GM21423 (cell line): ENCODE measurements at regions not wholly inside any gene's neighbourhood (a gene's known extent, or its start where the extent isn't known, plus 50 kb on each side); places are given as distances from the start of the nearest gene placed in this dataset.

Experiments used
- ATAC-seq: cut with Tn5 transposase; IDR thresholded peaks from one replicate; pipeline ENCODE4 v1.9.1; 2021; ENCODE audit warnings: mild to moderate bottlenecking, moderate library complexity; ENCODE audit not compliant: unreplicated experiment

DNA sequence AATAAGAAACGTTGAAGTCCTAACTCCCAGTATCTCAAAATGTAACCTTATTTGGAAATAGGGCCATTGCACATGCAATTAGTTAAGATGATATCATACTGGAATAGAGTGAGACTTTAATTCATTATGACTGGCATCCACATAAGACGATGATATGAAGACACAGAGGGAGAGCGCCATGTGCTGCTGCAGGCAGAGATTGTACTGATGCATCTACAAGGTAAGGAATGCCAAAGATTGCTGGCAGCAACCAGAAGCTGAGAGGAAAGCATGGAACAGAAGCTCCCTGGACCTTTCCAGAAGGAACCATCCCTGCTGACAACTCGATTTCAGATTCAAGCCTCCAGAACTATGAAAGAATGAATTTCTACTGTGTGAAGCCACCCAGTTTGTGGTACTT lies 697.0 kb upstream of the INTU start:
- no peak for ATAC-seq

DNA sequence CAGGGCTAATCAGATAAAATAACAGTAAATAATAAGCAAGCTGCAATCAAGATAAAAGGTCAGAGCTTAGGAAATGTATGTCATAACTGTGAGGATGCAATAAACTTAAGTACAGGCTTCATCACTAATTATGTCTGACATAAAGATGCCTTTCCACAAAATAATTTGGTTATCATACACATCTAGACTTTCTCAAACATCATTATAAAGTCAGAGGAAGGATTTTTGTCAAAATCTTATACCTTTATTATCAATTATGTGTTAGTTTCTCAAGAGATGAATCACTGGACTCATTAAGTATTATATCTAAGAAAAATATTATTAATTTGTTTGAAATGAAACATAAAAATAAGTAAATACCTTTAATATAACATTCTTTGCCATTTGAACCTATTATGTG lies 695.4 kb upstream of the INTU start:
- no peak for ATAC-seq

DNA sequence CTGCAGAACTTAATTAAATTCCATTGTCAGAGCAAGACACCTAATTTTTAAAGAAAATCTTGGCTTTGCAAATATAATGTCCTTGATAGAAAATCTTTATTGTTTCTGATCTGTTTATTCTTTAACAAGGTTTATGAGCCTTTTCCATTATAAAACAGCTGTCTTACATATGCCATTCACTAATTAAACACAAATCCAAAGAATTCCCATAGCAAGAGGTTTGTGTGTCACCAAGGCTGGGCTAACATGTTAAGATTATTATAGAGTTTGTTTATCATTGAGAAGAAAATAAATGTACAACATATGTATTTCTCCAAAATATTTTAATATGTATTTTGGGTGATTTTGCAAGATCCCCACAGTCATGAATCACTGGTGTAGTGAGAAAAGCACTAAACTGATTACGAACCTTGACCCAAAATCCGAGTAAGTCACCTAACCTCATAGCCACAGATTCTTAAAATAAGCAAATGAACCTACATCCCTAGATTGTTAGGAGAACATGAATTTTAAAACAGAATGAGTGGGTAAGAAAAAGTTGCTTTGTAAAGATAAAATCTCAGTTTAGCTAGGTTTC lies 694.8 kb upstream of the INTU start:
- no peak for ATAC-seq

DNA sequence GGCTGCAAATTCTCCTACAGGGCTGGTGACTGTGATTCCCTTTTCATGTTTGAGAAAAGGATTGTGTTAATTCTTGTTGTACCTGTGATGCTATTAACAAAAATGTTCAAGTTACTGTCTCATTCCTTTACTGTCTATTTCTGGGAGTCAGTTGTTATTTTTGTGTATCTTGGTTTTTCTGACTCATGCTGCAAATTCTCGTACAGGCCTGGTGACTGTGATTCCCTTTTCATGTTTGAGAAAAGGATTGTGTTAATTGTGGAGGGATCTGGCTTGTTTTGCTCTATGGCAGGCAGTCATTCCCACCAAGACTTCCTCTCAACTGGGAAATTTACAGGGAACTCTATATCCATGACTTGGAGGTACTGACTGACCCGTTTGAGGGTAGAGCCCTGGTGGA lies 693.4 kb upstream of the INTU start:
- ATAC-seq: no peak

DNA sequence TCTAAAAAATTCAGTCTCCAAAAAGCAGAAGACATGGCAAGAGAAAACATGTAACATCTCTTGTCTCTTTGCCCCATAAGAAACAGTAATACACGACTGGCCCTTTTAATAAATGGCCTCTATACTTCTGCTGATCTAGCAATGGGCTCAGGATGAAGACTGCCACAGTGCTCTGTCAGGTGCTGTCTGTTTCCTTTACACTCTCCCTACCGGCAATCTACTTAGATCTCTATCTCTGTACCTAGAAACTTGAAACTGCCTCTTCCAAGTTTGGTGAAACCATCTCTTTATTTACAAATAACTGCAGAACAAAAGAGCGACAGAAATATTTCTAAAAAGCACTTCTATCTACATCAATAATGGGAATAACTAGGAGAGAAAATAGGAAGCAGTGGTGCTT lies 685.2 kb upstream of the INTU start:
- no peak for ATAC-seq

DNA sequence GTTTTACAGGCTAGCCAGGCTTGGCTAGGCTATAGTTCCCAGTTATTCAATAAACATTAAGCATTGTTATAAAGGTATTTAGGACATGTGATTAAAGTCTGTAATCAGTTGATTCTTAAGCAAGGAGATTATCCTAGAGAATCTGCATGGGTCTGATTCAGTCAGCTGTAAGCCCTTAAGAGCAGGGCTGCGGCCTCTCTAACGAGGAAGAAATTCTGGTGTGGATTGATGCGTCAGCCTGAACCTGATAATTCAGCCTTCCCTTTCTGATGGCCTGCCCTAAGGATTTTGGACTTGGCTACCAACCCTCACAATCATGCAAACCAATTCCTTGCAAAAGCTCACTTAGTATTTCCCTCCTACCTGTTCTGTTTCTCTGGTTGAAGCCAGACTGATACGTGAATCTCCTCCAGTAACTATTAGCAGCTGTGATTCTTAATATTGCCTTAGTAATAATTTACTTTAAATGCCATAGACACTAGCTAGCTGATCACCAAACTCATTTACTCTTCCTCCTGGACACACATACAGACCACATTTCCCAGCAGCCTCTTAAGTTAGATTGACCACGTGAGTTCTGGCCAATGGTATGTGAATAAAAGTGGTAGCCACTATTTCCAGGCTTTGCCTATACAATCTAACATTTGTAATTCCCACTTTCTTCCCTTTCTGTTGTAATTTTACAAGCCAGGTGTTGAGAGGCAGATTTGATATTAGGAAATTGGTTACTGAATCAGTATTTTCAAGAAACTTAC lies 678.0 kb upstream of the INTU start:
- ATAC-seq: no peak

DNA sequence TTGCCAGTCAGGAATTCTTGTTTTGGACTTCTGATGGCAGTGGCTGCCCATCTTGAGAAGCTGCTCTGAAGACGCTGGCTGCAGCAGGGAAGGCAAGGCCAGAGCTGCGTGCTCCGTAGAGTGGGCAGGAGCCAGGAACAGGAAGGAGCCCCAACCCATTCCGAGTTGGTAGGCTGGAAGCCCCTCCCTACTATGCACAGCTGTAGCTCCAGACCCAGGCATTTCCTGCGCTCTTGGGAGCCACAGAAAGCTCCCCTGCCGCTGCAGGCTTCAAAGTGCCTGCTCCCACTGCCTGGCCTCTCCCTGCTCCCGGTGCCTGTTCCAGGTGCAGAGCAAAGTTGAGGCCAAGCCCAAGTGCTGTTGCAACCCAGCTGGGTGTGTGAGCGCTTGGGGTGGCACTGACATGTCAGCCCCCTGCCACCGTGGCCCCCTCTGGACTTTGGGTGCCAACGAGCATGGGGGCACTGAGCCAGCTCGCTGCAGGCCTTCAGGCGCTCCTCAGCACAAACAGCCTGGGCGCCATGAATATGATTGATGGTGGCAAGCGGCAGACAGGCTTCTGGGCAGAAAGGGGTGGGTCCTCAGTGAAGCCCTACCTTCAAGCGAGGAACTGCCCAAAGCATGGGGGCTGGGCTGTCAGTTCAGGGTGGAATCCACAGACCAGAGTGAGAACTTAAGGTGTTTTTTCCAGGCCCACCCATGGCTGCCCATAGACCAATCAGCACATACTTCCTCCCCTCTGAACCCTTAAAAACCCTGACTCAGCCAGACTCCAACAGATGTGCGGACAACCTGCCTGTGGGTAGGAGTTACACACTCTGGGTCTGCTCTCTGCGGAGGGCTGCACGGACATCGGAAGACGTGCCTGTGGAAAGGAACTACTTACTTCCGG lies 677.2 kb upstream of the INTU start:
- no peak for ATAC-seq

DNA sequence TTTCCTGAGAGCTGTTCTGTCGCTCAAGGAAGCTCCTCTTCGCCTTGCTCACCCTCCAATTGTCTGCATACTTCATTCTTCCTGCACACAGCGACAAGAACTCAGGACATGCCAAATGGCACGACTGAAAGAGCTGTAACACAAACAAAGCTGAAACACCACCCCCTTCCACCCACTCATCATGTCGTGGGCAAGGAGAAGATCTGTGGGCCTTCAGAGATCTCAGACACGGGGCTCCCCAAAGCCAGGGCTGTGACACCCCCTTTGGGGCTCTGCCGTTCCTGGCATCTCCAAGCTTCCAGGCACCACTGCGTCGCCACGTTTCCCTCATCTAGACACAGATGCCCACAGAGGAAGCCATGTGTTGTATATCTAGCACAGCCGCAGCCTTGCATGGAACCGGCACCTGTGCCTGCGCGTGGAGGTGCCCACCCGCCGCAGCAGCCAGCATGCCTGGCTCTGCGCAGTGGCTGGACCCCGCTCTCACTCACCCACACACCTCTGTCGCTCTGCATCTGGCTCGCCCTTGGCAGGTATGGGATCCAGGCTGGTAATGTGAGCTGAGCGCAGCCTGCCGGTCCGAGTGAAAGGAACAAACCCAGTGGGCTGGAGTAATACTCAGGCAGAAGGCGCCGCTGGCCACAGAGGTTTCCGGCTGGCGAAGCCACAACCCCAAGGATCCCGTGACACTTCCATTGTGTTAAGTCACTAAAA lies 676.4 kb upstream of the INTU start:
- no peak for ATAC-seq

DNA sequence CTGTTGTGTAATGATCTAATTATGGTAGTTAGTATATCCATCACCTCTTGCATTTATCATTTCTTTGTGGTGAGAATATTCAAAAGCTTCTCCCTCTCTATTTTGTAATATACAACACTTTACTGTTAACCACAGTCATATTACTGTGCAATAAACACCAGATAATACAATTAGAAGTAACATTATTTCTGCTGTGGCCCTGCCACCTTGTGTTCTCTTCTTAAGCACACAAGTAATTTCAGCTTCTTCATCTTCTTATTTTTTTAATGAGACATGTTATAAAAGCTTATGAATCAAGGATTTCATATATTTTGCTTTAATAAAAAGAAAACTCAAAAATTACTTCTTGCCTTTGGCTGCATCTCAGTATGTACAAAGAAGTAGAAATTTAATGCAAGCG lies 675.2 kb upstream of the INTU start:
- no peak for ATAC-seq

DNA sequence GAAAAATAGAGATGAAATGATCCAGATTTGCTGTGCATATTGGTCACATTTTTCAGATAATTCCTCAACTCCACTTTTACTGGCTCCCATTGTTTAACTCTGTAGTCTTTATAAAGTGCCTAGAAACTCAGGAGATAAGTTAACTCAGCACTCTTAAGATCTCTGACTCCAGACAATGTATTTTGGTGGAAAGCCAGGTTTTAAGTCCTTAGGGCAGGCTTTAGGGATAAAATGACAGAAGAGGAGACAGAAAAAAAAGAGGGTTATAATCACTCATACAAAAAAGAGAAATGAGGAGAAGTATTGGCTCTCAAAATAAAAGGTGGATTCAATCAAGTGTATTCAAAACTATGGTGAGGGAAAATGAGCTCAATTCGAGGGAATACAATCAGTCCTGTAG lies 674.8 kb upstream of the INTU start:
- ATAC-seq: no peak

DNA sequence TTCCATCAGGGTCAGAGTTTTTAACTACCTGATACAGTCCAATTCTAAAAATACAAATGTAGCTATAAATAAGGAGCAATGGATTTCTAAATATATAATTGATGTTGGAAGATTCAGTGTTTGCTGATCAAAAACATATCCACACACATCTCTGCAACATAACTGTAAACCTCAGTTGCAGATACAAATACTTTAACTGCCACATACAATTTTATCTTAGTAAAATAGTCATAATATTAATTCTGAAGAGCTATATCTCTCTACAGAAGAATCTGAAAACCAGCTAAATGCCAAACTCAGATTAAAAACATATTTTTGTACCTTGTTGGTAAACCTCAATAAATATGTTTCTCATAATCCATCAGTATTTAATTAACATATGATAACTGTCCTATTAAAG lies 674.3 kb upstream of the INTU start:
- ATAC-seq: no peak

DNA sequence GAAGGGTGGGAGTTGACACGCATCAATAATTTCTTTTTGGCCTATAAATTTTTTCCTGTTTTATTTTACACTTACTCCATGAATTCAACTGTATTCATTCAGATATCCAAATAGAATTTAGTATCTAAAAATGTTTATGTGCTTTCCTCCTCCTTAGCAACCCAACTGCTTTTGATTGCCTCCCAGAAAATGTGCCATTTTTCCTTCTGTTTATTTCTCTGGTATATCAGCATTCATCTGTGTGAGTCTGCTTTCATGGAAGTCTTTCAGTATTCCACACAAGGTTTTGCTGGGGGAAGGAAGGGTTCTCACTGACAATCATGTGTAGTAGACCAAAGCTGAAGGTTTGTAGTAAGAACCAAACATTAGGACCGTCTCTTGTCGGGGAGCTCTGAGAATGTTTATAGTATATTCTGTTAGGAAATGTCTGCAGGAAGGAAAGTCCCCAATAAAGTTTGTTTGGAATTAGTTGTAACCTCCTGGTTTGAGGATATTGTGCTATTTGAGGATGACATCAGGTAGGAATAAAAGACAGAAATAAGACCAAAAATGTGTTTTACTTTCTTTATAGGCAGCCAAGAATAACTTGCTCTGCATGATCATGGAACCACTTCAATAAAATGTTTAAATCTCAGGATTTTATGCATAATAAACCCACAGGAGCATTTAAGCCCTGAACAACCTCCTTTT lies 673.6 kb upstream of the INTU start:
- ATAC-seq: no peak

DNA sequence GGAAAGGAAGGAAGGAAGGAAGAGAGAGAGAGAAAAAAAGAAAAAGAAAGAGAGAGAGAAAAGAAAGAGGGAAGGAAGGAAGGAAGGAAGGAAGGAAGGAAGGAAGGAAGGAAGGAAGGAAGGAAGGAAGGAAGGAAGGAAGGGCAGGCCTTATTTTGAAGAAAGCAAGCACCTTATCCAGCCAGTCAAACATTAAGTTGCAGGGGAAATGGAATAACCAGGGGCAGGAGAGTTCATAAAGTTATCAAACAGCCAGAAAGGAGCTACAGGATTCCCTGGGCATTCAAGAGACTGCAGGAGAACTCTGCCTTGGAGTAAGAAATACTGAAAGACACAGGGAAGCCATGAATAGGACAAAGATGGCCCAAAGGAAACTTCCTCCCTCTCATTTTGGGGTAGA lies 672.0 kb upstream of the INTU start:
- ATAC-seq: no peak

DNA sequence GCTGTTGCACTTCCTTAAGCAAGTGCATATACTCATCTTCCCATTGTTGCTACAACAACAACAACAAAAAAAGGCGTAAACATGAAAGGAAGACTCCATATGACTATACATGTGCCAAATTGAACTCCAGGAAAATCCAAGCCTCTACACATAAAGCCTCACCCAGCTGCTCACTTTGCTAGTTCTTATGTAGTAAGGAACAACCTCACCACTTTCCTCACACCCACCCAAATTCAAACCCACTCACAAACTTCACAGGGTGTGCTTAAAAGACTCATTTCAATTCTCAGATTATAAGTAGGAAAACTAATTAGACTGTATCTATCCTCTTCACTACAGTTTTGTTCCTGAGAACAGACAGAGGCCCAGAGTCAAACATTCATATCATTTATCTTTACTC lies 671.1 kb upstream of the INTU start:
- ATAC-seq: no peak

DNA sequence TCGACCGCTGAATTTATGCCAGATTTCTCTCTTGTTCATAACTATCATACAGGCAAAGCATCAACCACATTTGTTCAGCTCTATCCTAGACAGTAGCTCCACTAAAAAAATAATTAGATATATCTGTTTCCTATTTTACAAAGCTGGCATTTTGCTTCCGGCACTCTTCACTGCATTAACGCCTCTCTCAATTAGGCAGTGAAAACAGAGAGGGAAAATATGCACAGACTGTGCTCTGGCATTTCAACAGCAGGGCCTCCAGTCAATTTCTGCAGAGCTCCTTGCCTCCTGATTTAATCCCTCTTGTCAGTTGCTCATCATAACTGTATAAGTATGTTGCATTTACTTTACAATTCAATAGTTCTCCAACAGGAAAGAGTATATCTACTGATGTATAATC lies 666.9 kb upstream of the INTU start:
- no peak for ATAC-seq

DNA sequence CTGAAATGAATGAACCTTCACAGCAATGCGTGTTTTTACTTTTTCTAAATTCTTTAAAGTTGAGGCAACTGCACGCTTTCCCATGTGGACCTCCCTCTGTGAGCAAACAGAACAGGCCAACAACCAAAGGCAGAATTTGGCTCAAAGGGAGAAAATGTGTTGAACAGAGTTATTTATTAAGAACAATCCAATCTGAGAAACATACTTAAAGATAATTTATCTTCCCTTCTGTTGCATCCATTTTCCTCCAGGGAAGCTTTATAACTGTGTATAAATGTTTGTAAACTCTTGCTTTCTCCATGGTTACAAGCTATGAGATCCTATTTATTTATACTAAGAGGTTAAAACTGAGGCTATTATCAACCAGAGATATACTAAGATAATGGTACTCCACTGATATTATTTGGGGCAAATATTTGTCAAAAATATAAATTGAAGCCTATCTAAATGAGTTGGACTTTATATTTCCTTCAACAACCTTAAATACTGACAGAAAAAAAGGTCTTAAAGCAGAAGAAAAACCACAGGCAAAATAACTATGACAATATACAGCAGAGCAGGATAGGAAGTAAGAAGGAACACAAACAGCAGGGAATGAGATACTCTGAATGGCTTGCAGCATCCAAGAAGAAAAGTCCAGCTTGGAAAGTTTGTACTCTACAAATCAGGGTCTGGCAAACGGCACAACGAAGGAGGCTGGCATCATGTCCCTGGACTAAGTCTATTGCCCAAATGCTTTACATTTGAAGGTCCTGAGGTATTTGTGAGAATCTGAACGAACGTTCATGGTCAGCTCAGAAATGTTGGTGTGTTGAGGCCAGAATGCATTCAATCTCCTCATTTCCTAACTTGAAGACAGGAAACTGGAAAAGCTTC lies 663.2 kb upstream of the INTU start:
- no peak for ATAC-seq

DNA sequence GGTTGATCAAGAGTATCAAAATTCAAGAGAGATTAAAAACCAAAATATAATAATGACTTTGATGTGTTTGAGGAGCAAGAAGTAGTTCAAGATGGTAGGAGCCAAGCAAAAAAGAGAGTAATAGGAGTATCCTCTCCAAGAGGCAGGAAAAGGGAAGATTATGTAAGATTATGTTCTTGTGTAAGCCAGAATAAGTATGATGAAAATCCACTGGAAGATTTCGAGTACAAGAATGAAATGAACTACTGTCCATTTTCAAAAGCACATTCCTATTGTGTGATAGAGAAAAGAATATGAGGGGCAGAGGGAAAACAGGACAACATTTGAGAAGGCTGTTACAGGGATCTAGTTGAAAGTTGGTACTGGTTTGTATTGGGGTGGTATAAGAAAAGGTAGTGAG lies 659.6 kb upstream of the INTU start:
- ATAC-seq: no peak

DNA sequence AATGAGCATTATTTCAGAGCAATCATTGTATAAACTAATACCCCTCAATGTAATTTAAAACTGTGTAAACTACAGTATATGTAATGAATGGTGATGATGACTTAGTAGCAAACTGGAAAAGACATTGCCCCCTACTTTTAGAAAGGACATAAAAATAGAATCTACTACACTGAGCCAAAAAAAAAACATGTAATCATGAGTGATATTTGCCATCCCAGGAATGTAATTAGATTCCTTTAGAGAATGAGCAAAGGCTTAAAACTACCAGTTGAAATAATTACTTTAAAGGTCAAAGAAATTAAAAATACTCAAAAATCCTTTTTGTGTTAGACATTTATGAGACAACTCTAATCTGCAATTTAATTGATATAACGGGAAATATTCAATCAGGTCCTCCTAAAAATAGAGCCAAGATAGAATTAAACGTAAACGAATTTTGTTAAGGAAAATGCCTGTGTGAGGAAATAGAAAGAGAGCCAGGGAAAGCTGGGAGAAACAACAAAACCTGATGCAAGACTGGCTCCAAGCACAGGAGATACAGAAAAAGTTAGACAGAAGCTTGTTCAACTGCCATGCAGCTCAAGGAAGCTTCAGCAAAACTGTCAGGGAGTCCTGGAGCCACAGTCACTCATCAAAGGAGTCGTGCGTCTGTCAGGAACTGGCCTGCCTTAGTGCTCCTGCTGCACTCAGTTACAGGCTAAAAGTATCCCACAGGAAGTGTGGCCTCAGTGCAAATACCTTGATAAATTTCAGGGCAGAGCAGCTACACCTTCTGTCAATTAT lies 655.7 kb upstream of the INTU start:
- ATAC-seq: no peak

DNA sequence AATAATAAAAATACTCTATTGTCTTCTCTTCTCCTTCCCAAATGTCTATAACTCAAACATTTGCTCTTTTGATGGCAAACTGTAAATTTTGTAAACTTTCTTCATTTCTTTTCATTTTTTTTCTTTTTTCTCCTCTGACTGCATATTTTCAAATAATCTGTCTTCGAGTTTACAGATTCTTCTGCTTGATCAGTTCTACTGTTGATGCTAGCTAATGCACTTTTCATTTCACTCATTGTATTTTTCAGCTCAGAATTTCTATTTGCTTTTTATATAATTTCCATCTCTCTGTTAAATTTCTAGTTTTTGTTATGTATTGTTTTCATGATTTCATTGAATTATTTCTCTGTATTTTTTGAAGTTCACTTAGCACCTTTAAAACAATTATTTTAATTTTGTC lies 646.8 kb upstream of the INTU start:
- no peak for ATAC-seq
